ENCODE measurements at regions not wholly inside any gene's neighbourhood (a gene's known extent, or its start where the extent isn't known, plus 50 kb on each side); places are given as distances from the start of the nearest gene placed in this dataset.

DNA sequence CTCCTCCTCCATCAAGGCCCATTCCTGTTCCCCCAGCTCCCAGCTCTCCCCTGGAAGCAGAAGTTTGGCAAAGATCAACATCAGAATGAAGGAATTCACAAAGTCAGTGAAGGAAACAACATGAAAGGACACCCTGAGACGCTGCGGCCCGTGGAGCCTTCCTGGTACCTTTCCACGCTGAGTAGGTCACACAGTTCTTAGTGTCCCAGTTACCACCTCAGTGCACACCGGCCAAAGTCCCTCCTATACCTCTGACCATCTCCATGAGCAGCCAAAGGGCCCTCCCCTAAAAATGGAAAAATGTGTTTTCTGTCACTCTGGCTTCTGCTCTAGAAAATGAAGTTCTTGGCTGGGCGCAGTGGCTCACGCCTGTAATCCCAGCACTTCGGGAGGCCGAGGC lies 191.6 kb upstream of the AGAP1 start:
- H3K4me3 ChIP-seq (ENCODE audit: low read depth, low read length), result no peak overlapping the region
- TF ChIP-seq, protein P1, sequence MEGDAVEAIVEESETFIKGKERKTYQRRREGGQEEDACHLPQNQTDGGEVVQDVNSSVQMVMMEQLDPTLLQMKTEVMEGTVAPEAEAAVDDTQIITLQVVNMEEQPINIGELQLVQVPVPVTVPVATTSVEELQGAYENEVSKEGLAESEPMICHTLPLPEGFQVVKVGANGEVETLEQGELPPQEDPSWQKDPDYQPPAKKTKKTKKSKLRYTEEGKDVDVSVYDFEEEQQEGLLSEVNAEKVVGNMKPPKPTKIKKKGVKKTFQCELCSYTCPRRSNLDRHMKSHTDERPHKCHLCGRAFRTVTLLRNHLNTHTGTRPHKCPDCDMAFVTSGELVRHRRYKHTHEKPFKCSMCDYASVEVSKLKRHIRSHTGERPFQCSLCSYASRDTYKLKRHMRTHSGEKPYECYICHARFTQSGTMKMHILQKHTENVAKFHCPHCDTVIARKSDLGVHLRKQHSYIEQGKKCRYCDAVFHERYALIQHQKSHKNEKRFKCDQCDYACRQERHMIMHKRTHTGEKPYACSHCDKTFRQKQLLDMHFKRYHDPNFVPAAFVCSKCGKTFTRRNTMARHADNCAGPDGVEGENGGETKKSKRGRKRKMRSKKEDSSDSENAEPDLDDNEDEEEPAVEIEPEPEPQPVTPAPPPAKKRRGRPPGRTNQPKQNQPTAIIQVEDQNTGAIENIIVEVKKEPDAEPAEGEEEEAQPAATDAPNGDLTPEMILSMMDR (conservative IDR thresholded peaks at IDR 0.05; ENCODE audit: low read depth, low read length), result no peak
- DNase-seq (ENCODE audit: low read depth), result no peak

DNA sequence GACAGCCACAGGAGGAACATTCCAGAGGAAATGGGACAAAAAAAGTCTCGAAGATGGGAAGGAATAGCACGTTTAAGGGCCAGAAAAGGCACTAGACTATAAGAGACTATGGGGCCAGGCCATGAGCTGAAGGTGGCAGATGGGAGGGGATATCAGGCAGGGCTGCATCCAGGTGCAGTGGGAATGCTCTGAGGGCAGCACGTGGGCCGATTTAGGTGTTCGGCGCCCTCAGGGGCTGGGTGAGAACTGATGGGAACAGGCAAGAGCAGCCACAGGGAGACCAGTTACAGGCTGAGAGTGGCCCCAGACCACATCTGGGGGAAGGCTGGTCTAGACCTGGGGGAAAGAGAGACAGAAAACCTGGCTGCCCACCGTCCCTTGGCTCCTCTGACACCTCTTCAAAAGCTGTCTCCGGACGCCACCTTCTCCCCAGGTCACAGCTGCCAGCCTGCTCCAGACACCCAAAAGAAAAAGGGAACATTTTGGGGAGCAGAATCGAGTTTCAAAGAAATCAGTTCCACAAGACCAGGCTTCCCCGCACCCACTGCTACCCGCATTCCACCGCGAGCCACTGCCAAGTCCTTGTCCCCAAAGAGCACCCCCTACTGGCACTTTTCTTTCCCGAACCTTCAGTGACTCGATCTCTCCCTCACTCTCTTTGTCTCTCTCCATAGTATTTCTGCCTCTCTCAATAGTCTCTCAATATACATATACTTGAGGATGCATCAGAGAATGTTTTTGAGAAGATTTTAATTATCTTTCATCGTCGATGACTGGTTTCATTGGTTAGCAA lies 190.1 kb upstream of the AGAP1 start:
- no peak for DNase-seq (ENCODE audit: low read depth)
- no peak overlapping the region for H3K4me3 ChIP-seq (ENCODE audit: low read depth, low read length)
- TF ChIP-seq, protein P1 (conservative IDR thresholded peaks at IDR 0.05; ENCODE audit: low read depth, low read length), result peak; percentile 24

DNA sequence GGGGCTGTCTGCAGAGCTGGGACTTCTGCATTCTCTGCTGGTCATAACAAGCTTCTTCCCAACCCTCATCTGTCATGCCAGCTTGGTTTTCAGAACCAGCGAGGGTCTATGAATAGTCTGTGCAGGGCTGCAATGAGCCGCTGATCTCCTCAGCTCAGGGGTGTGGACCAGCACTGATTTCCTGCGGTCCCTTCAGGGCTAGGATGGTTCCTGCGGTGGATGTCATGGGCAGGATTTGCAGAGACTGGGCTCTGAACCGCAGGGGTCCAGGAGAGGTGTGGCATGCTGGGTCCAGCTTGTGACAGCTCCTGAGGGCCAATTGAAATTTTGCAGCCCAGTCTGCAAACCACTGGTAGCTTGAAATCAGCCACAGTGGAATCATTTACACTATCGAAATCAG lies 188.2 kb upstream of the AGAP1 start:
- no peak overlapping the region for H3K4me3 ChIP-seq (ENCODE audit: low read depth, low read length)
- DNase-seq (ENCODE audit: low read depth), result no peak
- TF ChIP-seq, protein P1 (conservative IDR thresholded peaks at IDR 0.05; ENCODE audit: low read depth, low read length), result no peak

- TF ChIP-seq, protein P1 (conservative IDR thresholded peaks at IDR 0.05; ENCODE audit: low read depth, low read length), result no peak
- no peak overlapping the region for H3K4me3 ChIP-seq (ENCODE audit: low read depth, low read length)
- DNase-seq (ENCODE audit: low read depth), result no peak
These were observed 182.8 kb upstream of the AGAP1 start for GRCh38 chr2:235311044-235311443.

DNA sequence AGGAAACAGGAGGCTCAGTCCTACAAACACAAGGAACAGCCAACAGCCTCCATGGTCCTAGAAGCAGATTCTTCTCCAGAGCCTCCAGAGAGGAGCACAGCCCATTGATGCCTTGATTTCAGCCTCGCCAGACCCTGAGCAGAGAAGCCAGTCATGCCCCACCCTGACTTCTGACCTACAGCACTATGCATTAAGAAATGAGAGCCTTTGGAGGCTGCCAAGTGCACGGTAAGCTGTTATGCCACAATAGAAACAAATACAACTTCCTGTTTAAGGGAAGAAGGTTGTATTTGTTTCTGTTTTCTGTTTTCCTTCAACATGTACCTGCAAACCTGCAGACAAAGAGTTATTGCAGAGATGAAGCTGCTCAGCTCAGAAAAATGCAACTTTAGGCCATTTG lies 181.3 kb upstream of the AGAP1 start:
- TF ChIP-seq, protein P1 (conservative IDR thresholded peaks at IDR 0.05; ENCODE audit: low read depth, low read length), result no peak
- H3K4me3 ChIP-seq (ENCODE audit: low read depth, low read length), result no peak overlapping the region
- no peak for DNase-seq (ENCODE audit: low read depth)

DNA sequence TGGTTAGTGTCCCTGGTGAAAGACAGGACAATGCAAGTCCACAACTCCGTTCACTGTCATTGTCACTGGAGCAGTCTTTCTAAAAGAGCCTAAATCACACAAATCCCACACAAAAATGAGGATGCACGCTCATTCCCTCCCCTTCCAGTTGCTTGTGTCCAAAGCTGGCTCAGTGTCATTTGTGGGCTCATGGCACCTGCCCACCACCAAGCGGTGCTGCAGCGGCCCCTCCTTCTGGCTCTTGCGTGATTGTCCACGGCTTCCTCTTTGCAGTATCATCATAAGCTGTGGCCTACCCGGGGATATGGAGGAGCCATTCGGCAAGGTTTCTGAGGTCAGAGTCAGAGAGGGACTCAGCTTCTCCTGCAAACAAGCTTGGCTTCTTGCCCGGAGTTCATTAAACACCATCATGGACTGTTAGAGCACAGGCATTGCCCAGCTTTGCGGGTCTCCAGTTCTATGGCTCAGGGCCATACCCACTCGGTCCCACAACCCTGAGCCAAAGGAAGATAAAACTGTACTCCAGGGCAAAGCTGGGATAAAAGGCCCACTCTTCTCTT lies 179.4 kb upstream of the AGAP1 start:
- DNase-seq (ENCODE audit: low read depth), result no peak
- TF ChIP-seq, protein P1 (conservative IDR thresholded peaks at IDR 0.05; ENCODE audit: low read depth, low read length), result no peak
- no peak overlapping the region for H3K4me3 ChIP-seq (ENCODE audit: low read depth, low read length)

DNA sequence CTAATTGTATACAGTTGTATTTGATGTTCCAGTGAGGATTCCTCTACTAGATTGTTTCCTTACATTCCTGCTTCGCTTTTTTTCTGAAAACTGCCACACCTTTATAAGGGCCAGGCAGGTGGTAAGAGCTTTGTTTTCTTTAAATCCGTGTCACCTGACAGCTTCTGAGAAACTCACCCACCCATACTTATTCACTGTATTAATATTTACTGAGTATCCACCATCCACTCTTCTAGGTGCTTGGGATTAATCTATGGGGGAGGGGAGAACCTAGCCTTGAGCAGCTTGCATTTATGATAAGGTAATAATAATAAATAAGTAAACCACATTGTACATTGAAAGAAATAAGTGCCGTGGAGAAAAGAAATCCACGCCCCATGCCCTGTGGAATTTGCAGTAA lies 174.7 kb upstream of the AGAP1 start:
- DNase-seq (ENCODE audit: low read depth), result no peak
- H3K4me3 ChIP-seq (ENCODE audit: low read depth, low read length), result no peak overlapping the region
- TF ChIP-seq, protein P1 (conservative IDR thresholded peaks at IDR 0.05; ENCODE audit: low read depth, low read length), result no peak
